GM12875 (cell line): ENCODE measurements at regions not wholly inside any gene's neighbourhood (a gene's known extent, or its start where the extent isn't known, plus 50 kb on each side); places are given as distances from the start of the nearest gene placed in this dataset.

Experiments used
- H3K4me3 ChIP-seq: one replicate; pipeline ENCODE4 v1.5.1; 2011; ENCODE audit warnings: low read depth, low read length, control low read depth
- CTCF ChIP-seq: IDR thresholded peaks from 2 replicates; pipeline ENCODE4 v1.5.1; 2011; ENCODE audit warnings: low read depth, mild to moderate bottlenecking, control low read depth, inconsistent platforms, low read length, moderate library complexity, borderline replicate concordance; ENCODE audit not compliant: insufficient read depth

- TF ChIP-seq CTCF: no peak
- H3K4me3 ChIP-seq: no peak overlapping the region
These were observed 106.5 kb upstream of the HS6ST1 start for GRCh38 chr2:128425216-128425615.

- no peak for TF ChIP-seq CTCF
- no peak overlapping the region for H3K4me3 ChIP-seq
These were observed 107.3 kb upstream of the HS6ST1 start for GRCh38 chr2:128425731-128426620.

- no peak overlapping the region for H3K4me3 ChIP-seq
- no peak for TF ChIP-seq CTCF
These were observed 108.7 kb upstream of the HS6ST1 start for GRCh38 chr2:128427413-128427755.

GRCh38 chr2:128428415-128428814 lies 109.7 kb upstream of the HS6ST1 start:
- H3K4me3 ChIP-seq: no peak overlapping the region
- no peak for TF ChIP-seq CTCF

- TF ChIP-seq CTCF: no peak
- H3K4me3 ChIP-seq: no peak overlapping the region
These were observed 113.8 kb upstream of the HS6ST1 start for GRCh38 chr2:128432423-128432822.

- no peak overlapping the region for H3K4me3 ChIP-seq
- TF ChIP-seq CTCF: no peak
These were observed 115.4 kb upstream of the HS6ST1 start for GRCh38 chr2:128433911-128434550.
